AG04450 (cell line): ENCODE measurements at regions not wholly inside any gene's neighbourhood (a gene's known extent, or its start where the extent isn't known, plus 50 kb on each side); places are given as distances from the start of the nearest gene placed in this dataset.

Source experiments
- CTCF ChIA-PET: fragments of 300-600, 350-600 bp; formaldehyde crosslinking; extraction: SDS; loops from one replicate; lab custom pipeline; 2022; ENCODE audit warnings: antibody characterized with exemption, inconsistent platforms; lab: Charles Lee
- POLR2A ChIA-PET: fragments of 350-600 bp; formaldehyde crosslinking; extraction: SDS; loops from one replicate; lab custom pipeline; 2021; ENCODE audit warnings: antibody characterized with exemption, inconsistent platforms; lab: Yijun Ruan, JAX
- DNase-seq: peaks from one replicate; pipeline ENCODE4 v3.0.0-alpha.2; 2011; ENCODE audit warnings: low read depth, low spot score
- H3K27ac ChIP-seq: one replicate; pipeline ENCODE4 v1.5.1; 2012; ENCODE audit warnings: low read depth, low read length, control low read depth
- H3K27me3 ChIP-seq: one replicate; pipeline ENCODE4 v1.6.0; 2012; ENCODE audit warnings: low read length; ENCODE audit not compliant: control insufficient read depth, insufficient read depth
- H3K4me3 ChIP-seq: 2 replicates; pipeline ENCODE4 v1.5.1; 2011; ENCODE audit warnings: mild to moderate bottlenecking, low read depth, low read length, control low read depth
- H3K9me3 ChIP-seq: 2 replicates; pipeline ENCODE4 v1.5.1; 2012; ENCODE audit warnings: low read length; ENCODE audit not compliant: control insufficient read depth, insufficient read depth
- TF ChIP-seq, protein P1 (sequence below): IDR thresholded peaks from 2 replicates; pipeline ENCODE4 v1.5.1; 2011; ENCODE audit warnings: low read depth, low read length, control low read depth, inconsistent platforms

DNA sequence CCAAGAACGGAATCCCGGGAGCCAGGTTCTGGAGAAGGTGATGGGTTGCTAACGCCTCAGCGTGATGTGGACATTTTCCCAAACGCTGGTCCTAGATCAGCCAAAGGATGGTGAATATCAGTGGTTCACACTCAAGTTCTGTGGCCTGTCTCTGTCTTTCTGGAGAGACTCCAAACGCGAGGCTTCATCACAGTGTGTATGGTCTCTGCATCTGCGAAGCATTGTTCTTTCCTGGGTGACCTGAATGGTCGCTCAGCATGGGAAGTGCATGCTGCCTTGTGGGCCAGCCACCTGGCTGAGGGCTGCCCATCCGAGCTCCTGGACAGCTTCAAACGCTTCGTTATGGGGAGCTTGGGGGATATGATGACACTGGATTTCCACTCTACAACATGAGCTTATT is 810.0 kb downstream of the TBC1D22A start:
- ChIA-PET POLR2A (no interaction called here), CTCF (no interaction called here)
- Histone ChIP-seq H3K4me3 (no peak overlapping the region), H3K27ac (no peak overlapping the region), H3K9me3 (peaks cover 76% of the 10 kb centered on the region), H3K27me3 (no peaks in the 10 kb centered on the region)
- DNase-seq, result no peak
- TF ChIP-seq, protein P1, sequence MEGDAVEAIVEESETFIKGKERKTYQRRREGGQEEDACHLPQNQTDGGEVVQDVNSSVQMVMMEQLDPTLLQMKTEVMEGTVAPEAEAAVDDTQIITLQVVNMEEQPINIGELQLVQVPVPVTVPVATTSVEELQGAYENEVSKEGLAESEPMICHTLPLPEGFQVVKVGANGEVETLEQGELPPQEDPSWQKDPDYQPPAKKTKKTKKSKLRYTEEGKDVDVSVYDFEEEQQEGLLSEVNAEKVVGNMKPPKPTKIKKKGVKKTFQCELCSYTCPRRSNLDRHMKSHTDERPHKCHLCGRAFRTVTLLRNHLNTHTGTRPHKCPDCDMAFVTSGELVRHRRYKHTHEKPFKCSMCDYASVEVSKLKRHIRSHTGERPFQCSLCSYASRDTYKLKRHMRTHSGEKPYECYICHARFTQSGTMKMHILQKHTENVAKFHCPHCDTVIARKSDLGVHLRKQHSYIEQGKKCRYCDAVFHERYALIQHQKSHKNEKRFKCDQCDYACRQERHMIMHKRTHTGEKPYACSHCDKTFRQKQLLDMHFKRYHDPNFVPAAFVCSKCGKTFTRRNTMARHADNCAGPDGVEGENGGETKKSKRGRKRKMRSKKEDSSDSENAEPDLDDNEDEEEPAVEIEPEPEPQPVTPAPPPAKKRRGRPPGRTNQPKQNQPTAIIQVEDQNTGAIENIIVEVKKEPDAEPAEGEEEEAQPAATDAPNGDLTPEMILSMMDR, result no peak

DNA sequence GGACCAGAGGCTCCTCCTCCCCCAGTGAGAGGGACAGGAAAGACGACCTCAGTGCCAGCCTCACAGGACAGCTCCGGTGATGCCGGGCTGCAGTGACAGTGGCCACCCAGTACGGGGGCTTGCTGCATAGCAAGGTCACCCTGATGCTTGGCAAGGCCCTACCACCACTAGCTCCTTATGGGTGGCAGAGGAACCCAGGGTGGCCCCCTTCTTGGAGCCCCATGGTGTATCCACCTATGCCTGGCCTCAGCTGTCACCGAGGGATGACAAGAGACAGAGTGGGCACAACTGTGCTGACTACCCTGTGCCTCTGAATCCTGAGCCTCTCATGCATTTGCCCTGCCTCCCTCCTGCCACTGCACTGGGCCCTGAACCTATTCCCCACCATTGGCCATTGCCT is 809.2 kb downstream of the TBC1D22A start:
- Histone ChIP-seq H3K27me3 (no peaks in the 10 kb centered on the region), H3K9me3 (peaks cover 79% of the 10 kb centered on the region), H3K4me3 (no peak overlapping the region), H3K27ac (no peak overlapping the region)
- DNase-seq, result no peak
- TF ChIP-seq, protein P1, result no peak
- ChIA-PET POLR2A (no interaction called here), CTCF (no interaction called here)

DNA sequence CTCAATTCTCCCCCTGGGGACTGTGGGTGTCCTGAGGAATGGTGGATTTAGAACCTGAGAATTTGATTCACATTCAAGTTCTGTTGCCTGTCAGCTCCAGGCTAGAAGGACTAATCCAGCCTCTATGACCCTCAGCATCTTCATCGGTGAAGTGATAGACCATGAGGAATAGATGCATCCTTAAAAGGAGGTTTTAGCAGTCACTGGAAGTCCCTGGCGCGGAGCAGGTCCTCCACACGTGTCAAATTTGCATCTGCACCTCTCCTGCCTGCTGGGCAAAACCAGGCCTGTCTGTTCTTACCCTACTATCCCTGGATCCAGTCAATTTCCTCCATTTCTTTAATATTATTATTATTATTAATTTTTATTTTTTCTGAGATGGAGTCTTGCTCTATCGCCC is 808.4 kb downstream of the TBC1D22A start:
- Histone ChIP-seq H3K27ac (no peak overlapping the region), H3K4me3 (no peak overlapping the region), H3K9me3 (peaks cover 83% of the 10 kb centered on the region), H3K27me3 (no peaks in the 10 kb centered on the region)
- TF ChIP-seq, protein P1, result no peak
- POLR2A ChIA-PET, result no interaction called here
- CTCF ChIA-PET, result no interaction called here
- no peak for DNase-seq

DNA sequence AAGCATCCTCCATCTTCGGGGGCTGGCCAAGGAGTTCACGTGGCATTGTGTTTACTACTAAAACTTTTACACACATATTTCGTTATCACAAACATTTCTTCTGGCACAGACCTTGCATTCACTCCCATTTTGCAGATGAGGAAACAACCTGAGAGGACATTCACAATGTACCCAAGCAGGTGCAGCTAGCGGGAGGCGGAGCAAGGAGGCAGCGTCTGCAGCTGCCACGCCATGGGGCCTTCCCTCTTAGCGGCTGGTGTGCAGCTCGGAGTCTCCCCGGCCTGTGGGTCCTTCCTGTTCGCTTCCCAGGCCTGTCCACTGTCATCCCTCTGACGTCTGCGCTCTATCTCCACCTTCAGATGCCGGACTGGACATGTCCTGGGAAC is 807.8 kb downstream of the TBC1D22A start:
- no peaks in the 10 kb centered on the region for H3K27me3 ChIP-seq
- DNase-seq, result no peak
- no peak overlapping the region for H3K27ac ChIP-seq
- H3K9me3 ChIP-seq, result peaks cover 80% of the 10 kb centered on the region
- ChIA-PET CTCF (no interaction called here), POLR2A (no interaction called here)
- no peak overlapping the region for H3K4me3 ChIP-seq
- TF ChIP-seq, protein P1, result no peak

DNA sequence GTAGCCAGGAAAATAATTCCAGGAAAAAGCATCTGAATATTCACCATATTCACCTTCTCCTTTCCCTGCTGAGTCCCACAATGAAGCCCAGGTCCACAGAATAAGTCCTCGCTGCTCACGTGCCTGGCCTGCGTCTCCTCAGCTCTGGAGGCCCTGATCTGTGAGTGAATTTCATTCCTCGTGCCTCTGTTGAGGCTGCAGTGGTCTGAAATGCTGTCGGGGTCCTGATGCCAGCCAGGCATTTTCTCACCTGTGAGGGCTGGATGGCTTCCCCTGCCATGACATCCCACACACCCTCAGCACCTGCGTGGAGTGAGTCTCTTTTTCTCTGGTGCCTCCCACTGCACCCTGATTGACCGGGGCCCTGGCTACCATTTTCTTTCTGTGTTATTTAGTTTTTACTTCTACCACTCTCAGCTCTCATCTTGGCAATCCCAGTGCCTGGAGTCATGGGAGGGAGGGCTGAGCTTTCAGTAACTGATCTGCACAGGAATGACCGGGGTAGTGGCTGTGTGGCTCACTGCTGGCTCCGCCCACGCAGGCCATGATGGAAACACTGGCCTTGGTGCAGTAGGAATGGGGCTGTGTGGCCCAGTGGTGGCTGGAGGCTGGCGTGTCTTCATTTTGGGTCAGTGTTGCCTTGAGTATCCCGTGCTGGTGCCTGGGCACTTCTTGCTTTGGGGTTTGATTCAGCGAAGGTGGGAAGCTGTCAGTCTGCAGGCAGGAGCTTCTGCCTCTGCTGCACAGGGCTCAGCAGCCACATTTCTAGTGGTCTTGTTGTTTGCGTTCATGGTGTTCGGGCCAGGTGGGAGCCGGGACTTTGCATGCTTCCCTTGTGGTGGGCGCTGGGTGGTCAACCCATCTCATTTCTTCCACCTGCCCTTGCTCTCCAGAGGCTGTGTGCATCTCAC is 807.2 kb downstream of the TBC1D22A start:
- no peak overlapping the region for H3K4me3 ChIP-seq
- no peak for DNase-seq
- TF ChIP-seq, protein P1, result no peak
- no peaks in the 10 kb centered on the region for H3K27me3 ChIP-seq
- POLR2A ChIA-PET, result no interaction called here
- no peak overlapping the region for H3K27ac ChIP-seq
- peaks cover 76% of the 10 kb centered on the region for H3K9me3 ChIP-seq
- CTCF ChIA-PET, result no interaction called here
